DOHH2 (cell line): ENCODE measurements at regions not wholly inside any gene's neighbourhood (a gene's known extent, or its start where the extent isn't known, plus 50 kb on each side); places are given as distances from the start of the nearest gene placed in this dataset.

ENCODE experiments used
- EZH2phosphoT487 ChIP-seq: fragments of 200-600 bp; sonication (generic); IDR thresholded peaks from 2 replicates; pipeline ENCODE4 v1.6.1; 2017; ENCODE audit warnings: borderline replicate concordance, mild to moderate bottlenecking, antibody characterized with exemption, low read length, moderate library complexity, mixed read lengths
- TF ChIP-seq, protein P1 (sequence below): fragments of 200-600 bp; sonication (generic); IDR thresholded peaks from one replicate; pipeline ENCODE4 v1.5.1; 2014; ENCODE audit warnings: antibody characterized with exemption, mild to moderate bottlenecking, low read depth, low read length; ENCODE audit not compliant: poor library complexity, severe bottlenecking

DNA sequence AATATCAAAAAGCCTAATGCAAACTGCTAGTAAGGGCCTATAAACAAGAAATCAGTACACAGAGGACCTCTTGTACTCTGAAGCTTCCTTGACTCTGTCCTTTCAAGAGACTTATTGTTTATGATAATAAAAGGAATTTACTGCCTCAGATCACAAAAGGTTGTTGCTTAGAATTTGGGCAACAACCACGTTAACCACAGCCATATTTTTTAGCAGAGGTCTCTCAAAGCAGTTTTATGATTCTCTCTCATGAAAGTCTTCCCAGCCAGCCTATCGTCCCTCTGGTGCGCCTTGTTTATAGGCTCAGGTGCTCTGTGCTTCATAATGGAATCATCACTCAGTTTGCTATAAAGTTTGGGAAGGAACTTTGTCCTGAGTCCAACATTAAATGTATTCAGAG, 270.6 kb downstream of the RCHY1 start:
- TF ChIP-seq, protein P1, sequence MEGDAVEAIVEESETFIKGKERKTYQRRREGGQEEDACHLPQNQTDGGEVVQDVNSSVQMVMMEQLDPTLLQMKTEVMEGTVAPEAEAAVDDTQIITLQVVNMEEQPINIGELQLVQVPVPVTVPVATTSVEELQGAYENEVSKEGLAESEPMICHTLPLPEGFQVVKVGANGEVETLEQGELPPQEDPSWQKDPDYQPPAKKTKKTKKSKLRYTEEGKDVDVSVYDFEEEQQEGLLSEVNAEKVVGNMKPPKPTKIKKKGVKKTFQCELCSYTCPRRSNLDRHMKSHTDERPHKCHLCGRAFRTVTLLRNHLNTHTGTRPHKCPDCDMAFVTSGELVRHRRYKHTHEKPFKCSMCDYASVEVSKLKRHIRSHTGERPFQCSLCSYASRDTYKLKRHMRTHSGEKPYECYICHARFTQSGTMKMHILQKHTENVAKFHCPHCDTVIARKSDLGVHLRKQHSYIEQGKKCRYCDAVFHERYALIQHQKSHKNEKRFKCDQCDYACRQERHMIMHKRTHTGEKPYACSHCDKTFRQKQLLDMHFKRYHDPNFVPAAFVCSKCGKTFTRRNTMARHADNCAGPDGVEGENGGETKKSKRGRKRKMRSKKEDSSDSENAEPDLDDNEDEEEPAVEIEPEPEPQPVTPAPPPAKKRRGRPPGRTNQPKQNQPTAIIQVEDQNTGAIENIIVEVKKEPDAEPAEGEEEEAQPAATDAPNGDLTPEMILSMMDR = no peak
- no peak for TF ChIP-seq EZH2phosphoT487
